Stomach (tissue), 4 donors: ENCODE measurements at regions not wholly inside any gene's neighbourhood (a gene's known extent, or its start where the extent isn't known, plus 50 kb on each side); places are given as distances from the start of the nearest gene placed in this dataset.

ENCODE experiments used
- CTCF ChIP-seq, 7 experiments: fragments of 450-650 bp in 4 of 7; fragments of 200-600 bp in 3 of 7; sonication (generic) in 3 of 7; IDR thresholded peaks; one replicate each; pipeline ENCODE4 v1.5.1; 2016 to 2019; ENCODE audit warnings: antibody characterized with exemption in 7 of 7, control low read depth in 2 of 7, mild to moderate bottlenecking in 1 of 7
- POLR2AphosphoS5 ChIP-seq, 3 donors: sonication (generic); formaldehyde crosslinking; IDR thresholded peaks; one replicate each; pipeline ENCODE4 v1.6.1; 2016; ENCODE audit warnings: antibody characterized with exemption in 3 of 3

DNA sequence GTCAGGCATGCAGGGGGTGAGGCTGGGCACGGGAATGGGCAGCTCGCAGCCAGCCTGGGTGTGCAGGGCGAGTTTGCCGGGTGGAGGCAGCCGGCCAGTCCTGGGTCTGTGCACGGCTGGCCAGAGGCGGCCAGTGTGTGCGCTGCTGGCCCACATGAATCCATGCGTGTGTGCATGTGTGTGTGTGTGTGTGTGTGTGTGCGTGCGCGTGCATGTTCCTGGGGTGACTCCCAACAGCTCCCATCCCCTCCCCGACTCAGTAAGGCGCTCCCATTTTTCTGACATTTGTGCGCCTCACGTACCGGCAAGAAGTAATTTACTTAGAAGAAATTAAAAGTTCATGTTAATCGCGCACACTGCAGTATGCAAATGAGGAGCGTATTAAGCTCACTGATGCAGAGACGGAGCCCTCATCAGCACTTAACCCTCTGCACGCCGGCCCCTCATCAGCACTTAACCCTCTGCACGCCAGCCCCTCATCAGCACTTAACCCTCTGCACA, 55.4 kb upstream of the ACSF3 start:
- TF ChIP-seq CTCF (IDR thresholded peaks at IDR 0.05) (no peak), POLR2AphosphoS5 (IDR thresholded peaks at IDR 0.05) (no peak)
